ENCODE measurements at regions not wholly inside any gene's neighbourhood (a gene's known extent, or its start where the extent isn't known, plus 50 kb on each side); places are given as distances from the start of the nearest gene placed in this dataset.
A peak's percentile ranks its signal among the peaks of the same experiment; 100 is the strongest.
"Not testable (repeated sequence)": the region's sequence is repeated elsewhere in the genome, so short reads cannot be mapped to it uniquely, and the experiment has no call there.

DNA sequence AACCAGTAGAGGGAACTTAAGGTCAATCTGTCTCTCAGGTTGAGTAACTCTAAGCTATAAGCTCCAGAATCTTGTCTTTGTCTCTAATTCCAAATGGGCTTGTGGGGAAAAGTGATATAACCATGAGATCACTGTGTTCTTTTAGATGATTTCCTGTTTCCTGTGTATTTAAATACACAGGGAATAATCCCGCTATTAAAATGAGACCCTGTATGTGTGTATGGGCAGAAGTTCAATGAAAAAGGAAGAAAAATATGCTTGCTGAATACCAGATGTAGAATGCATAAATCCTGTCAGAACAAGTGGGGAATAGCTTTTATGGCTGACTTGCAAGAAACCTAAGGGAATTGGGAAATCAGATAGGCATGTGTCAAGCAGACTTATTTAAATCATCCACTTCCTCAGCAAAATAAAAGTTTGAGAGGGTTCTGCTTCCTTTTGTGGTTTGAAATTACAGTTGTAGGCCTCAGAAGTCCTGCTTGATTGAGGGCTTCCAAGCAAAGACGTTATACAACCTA lies 164.7 kb upstream of the PDE7B start:
- no peak overlapping the region for H3K4me3 ChIP-seq (ENCODE audit: severe bottlenecking)
- DNase-seq (ENCODE audit: low spot score) (no peak), ATAC-seq (ENCODE audit: low read depth) (peak; percentile 94)
- H3K27me3 ChIP-seq (ENCODE audit: insufficient read depth, poor library complexity, severe bottlenecking) = no peaks in the 10 kb centered on the region
- H3K27ac ChIP-seq (ENCODE audit: poor library complexity, severe bottlenecking) = peak overlapping the region; percentile 92
- TF ChIP-seq, protein P1, sequence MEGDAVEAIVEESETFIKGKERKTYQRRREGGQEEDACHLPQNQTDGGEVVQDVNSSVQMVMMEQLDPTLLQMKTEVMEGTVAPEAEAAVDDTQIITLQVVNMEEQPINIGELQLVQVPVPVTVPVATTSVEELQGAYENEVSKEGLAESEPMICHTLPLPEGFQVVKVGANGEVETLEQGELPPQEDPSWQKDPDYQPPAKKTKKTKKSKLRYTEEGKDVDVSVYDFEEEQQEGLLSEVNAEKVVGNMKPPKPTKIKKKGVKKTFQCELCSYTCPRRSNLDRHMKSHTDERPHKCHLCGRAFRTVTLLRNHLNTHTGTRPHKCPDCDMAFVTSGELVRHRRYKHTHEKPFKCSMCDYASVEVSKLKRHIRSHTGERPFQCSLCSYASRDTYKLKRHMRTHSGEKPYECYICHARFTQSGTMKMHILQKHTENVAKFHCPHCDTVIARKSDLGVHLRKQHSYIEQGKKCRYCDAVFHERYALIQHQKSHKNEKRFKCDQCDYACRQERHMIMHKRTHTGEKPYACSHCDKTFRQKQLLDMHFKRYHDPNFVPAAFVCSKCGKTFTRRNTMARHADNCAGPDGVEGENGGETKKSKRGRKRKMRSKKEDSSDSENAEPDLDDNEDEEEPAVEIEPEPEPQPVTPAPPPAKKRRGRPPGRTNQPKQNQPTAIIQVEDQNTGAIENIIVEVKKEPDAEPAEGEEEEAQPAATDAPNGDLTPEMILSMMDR (IDR thresholded peaks at IDR 0.05; ENCODE audit: poor library complexity, severe bottlenecking) = no peak
- peaks cover 22% of the 10 kb centered on the region for H3K4me1 ChIP-seq (ENCODE audit: insufficient read depth, poor library complexity, severe bottlenecking)
- no peaks in the 10 kb centered on the region for H3K9me3 ChIP-seq (ENCODE audit: severe bottlenecking)
- no peaks in the 10 kb centered on the region for H3K36me3 ChIP-seq (ENCODE audit: low read depth)

DNA sequence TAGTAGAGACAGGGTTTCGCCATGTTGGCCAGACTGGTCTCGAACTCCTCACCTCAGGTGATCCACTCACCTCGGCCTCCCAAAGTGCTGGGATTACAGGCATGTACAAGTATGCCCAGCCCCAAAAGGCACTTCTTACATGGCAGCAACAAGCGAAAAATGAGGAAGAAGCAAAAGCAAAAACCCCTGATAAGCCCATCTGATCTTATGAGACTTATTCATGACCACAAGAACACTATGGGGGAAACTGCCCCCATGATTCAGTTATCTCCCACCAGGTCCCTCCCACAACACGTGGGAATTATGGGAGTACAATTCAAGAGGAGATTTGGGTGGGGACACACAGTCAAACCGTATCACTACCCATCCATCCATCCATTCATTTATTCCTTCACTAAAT lies 163.0 kb upstream of the PDE7B start:
- H3K9me3 ChIP-seq (ENCODE audit: severe bottlenecking); DNase-seq (ENCODE audit: low spot score): not testable (repeated sequence)

DNA sequence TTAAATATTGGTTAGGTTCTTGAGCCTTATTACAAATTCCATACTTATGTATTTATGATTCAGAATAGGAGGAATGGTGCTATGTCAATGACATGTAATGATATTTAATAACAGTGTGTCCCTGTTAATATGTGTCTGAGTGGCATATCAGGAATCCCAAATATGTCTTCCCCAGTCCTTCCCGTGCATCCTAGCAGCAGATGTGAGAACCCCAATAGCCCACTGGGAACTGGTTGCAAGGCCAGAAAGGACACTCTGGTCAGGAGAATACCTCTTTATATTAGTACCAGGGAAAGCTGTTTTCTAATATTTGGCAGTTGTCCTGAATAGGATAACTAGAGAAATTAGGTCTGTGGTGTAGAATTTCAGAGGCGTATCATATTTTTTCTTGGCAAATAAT lies 159.1 kb upstream of the PDE7B start:
- Histone ChIP-seq H3K27ac (ENCODE audit: poor library complexity, severe bottlenecking) (no peak overlapping the region), H3K27me3 (ENCODE audit: insufficient read depth, poor library complexity, severe bottlenecking) (no peaks in the 10 kb centered on the region), H3K4me1 (ENCODE audit: insufficient read depth, poor library complexity, severe bottlenecking) (peaks cover 4% of the 10 kb centered on the region), H3K4me3 (ENCODE audit: severe bottlenecking) (no peak overlapping the region), H3K9me3 (ENCODE audit: severe bottlenecking) (no peaks in the 10 kb centered on the region), H3K36me3 (ENCODE audit: low read depth) (no peaks in the 10 kb centered on the region)
- DNase-seq (ENCODE audit: low spot score) = no peak
- TF ChIP-seq, protein P1 (IDR thresholded peaks at IDR 0.05; ENCODE audit: poor library complexity, severe bottlenecking) = no peak
- no peak for ATAC-seq (ENCODE audit: low read depth)

More for the DNA sequence above, 163.0 kb upstream of the PDE7B start:
- H3K36me3 ChIP-seq (ENCODE audit: low read depth); H3K4me3 ChIP-seq (ENCODE audit: severe bottlenecking); H3K27me3 ChIP-seq (ENCODE audit: insufficient read depth, poor library complexity, severe bottlenecking); ATAC-seq (ENCODE audit: low read depth); H3K27ac ChIP-seq (ENCODE audit: poor library complexity, severe bottlenecking): not testable (repeated sequence)
- peaks cover 22% of the 10 kb centered on the region for H3K4me1 ChIP-seq (ENCODE audit: insufficient read depth, poor library complexity, severe bottlenecking)

DNA sequence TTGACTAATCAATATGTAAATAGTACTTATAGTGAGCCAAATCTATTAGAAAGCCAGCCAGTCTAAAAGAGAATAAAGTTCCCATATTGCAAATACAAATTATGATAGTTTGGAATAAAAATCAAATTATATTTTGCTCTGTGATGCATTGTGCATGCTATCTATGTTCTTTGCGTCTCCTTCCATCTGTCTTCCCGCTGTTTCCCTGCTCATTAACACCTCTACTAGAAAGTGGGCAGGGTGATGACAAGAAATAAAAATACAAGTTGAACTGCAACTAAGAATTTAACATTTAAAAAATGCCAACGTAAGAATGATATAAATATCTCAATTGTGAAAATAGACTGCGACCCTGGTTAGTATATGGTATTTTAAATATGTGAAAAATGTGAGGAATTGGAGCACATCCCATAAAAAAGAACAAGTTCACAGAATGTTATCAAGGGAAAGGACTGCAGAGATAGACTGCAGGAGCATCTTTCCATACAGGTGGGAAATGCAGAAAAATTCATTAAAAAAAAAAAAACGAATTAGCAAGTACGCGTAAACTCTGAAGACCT lies 157.6 kb upstream of the PDE7B start:
- DNase-seq (ENCODE audit: low spot score) (no peak), ATAC-seq (ENCODE audit: low read depth) (no peak)
- Histone ChIP-seq H3K4me1 (ENCODE audit: insufficient read depth, poor library complexity, severe bottlenecking) (no peaks in the 10 kb centered on the region), H3K27me3 (ENCODE audit: insufficient read depth, poor library complexity, severe bottlenecking) (no peaks in the 10 kb centered on the region), H3K27ac (ENCODE audit: poor library complexity, severe bottlenecking) (no peak overlapping the region), H3K36me3 (ENCODE audit: low read depth) (no peaks in the 10 kb centered on the region), H3K4me3 (ENCODE audit: severe bottlenecking) (no peak overlapping the region), H3K9me3 (ENCODE audit: severe bottlenecking) (no peaks in the 10 kb centered on the region)
- TF ChIP-seq, protein P1 (IDR thresholded peaks at IDR 0.05; ENCODE audit: poor library complexity, severe bottlenecking) = no peak

DNA sequence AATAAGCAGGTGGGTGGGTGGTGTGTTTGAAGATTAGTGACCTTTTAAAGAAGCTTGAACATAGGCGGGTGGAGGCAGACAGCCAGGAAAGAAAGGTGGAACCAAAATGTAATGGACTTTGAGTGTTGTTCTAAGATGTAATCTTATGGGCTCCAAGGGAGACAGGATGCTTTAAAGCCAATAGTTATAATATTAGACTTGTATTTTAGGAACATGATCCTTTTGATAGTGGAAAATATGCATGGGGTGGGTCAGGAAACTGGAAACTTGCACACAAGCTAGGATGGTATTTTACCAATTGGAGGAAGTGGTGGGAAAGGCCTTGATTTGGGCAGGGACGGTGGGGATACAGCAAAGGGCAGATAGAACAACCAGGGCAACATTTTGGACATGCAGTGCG lies 151.8 kb upstream of the PDE7B start:
- TF ChIP-seq, protein P1 (IDR thresholded peaks at IDR 0.05; ENCODE audit: poor library complexity, severe bottlenecking) = no peak
- ATAC-seq (ENCODE audit: low read depth) (no peak), DNase-seq (ENCODE audit: low spot score) (no peak)
- no peaks in the 10 kb centered on the region for H3K4me1 ChIP-seq (ENCODE audit: insufficient read depth, poor library complexity, severe bottlenecking)
- H3K4me3 ChIP-seq (ENCODE audit: severe bottlenecking) = no peak overlapping the region
- no peaks in the 10 kb centered on the region for H3K27me3 ChIP-seq (ENCODE audit: insufficient read depth, poor library complexity, severe bottlenecking)
- no peaks in the 10 kb centered on the region for H3K36me3 ChIP-seq (ENCODE audit: low read depth)
- H3K9me3 ChIP-seq (ENCODE audit: severe bottlenecking) = no peaks in the 10 kb centered on the region
- no peak overlapping the region for H3K27ac ChIP-seq (ENCODE audit: poor library complexity, severe bottlenecking)
